NB4 (cell line): ENCODE measurements at regions not wholly inside any gene's neighbourhood (a gene's known extent, or its start where the extent isn't known, plus 50 kb on each side); places are given as distances from the start of the nearest gene placed in this dataset.

Experiments used
- POLR2A ChIP-seq: IDR thresholded peaks from 2 replicates; pipeline ENCODE4 v1.6.1; 2011; ENCODE audit warnings: mild to moderate bottlenecking; ENCODE audit not compliant: insufficient read length; ENCODE audit errors: extremely low read depth
- TF ChIP-seq, protein P1 (sequence below): IDR thresholded peaks from one replicate; pipeline ENCODE4 v1.5.1; 2012; ENCODE audit warnings: low read depth, low read length

DNA sequence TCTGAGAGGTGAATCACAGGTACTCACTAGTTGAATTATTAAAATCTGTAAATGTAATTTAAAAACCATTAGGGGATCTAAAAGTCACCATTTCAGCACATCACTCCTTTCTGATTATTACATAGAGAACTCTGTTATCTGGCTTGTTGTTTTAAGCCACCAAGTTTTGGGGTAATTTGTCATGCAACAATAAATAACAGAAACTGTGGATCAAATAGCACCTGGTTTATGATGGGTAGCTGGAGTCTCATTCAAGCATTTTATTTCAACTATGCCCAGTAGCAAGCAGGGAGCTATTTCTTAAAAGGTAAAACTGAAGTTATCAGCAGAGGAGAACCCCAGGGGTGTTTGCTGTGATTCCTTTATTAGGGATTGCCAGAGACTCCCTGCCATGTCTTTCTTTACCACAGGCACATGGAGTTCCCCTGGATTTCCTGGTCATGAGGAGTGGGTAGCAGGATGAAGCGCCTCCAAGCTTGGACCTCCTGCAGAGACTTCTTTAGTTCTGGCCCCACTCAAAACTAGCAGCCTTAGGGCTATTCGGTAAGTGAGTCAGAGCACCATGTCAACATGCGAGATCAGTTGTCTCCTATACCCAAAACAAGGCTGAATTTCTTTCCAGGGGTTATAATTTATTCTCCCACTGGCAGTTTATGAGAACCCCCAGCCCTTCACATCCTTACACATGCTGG is 179.2 kb downstream of the GIPC2 start:
- TF ChIP-seq, protein P1, sequence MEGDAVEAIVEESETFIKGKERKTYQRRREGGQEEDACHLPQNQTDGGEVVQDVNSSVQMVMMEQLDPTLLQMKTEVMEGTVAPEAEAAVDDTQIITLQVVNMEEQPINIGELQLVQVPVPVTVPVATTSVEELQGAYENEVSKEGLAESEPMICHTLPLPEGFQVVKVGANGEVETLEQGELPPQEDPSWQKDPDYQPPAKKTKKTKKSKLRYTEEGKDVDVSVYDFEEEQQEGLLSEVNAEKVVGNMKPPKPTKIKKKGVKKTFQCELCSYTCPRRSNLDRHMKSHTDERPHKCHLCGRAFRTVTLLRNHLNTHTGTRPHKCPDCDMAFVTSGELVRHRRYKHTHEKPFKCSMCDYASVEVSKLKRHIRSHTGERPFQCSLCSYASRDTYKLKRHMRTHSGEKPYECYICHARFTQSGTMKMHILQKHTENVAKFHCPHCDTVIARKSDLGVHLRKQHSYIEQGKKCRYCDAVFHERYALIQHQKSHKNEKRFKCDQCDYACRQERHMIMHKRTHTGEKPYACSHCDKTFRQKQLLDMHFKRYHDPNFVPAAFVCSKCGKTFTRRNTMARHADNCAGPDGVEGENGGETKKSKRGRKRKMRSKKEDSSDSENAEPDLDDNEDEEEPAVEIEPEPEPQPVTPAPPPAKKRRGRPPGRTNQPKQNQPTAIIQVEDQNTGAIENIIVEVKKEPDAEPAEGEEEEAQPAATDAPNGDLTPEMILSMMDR: no peak
- TF ChIP-seq POLR2A: no peak
